Fibroblast of lung (primary cell): ENCODE measurements at regions not wholly inside any gene's neighbourhood (a gene's known extent, or its start where the extent isn't known, plus 50 kb on each side); places are given as distances from the start of the nearest gene placed in this dataset.

ENCODE experiments used
- DNase-seq, 2 donors: peaks; one replicate each; pipeline versions ENCODE4 v3.0.0 to v3.0.0-alpha.2; 2010; ENCODE audit warnings: low read depth in 2 of 2
- H2AFZ ChIP-seq: 2 replicates; pipeline ENCODE4 v1.5.1; 2012; ENCODE audit warnings: low read length, control low read depth, inconsistent platforms
- H3K27ac ChIP-seq: 2 replicates; pipeline ENCODE4 v1.5.1; 2011; ENCODE audit warnings: low read length, control low read depth; ENCODE audit not compliant: insufficient read depth
- H3K27me3 ChIP-seq: 2 replicates; pipeline ENCODE4 v1.5.1; 2011; ENCODE audit warnings: mild to moderate bottlenecking, low read length; ENCODE audit not compliant: control insufficient read depth, insufficient read depth
- H3K36me3 ChIP-seq: 2 replicates; pipeline ENCODE4 v1.5.1; 2011; ENCODE audit warnings: low read length; ENCODE audit not compliant: control insufficient read depth, insufficient read depth
- H3K4me1 ChIP-seq: 2 replicates; pipeline ENCODE4 v1.5.1; 2011; ENCODE audit warnings: low read length; ENCODE audit not compliant: control insufficient read depth, insufficient read depth; ENCODE audit errors: extremely low read depth
- H3K4me2 ChIP-seq: 2 replicates; pipeline ENCODE4 v1.5.1; 2011; ENCODE audit warnings: low read length, control low read depth; ENCODE audit not compliant: insufficient read depth; ENCODE audit errors: extremely low read depth
- H3K4me3 ChIP-seq, 4 experiments: fragments of 200-600 bp in 1 of 4; sonication (generic) in 1 of 4; replicated peaks in 1 of 4; 2 replicates each; pipeline ENCODE4 v1.5.1; 2011 to 2016; ENCODE audit warnings: low read length in 4 of 4, low read depth in 3 of 4, mild to moderate bottlenecking in 3 of 4, control low read depth in 2 of 4, inconsistent platforms in 1 of 4, mixed read lengths in 1 of 4; ENCODE audit not compliant: insufficient read depth in 1 of 4; ENCODE audit errors: control extremely low read depth in 1 of 4
- H3K79me2 ChIP-seq: 2 replicates; pipeline ENCODE4 v1.5.1; 2012; ENCODE audit warnings: mild to moderate bottlenecking, low read length, inconsistent platforms; ENCODE audit not compliant: control insufficient read depth, insufficient read depth
- H3K9ac ChIP-seq: 2 replicates; pipeline ENCODE4 v1.5.1; 2011; ENCODE audit warnings: mild to moderate bottlenecking, low read length, control low read depth; ENCODE audit not compliant: insufficient read depth
- H3K9me3 ChIP-seq: 2 replicates; pipeline ENCODE4 v1.5.1; 2012; ENCODE audit warnings: low read depth, low read length; ENCODE audit not compliant: control insufficient read depth, insufficient read depth
- H4K20me1 ChIP-seq: 2 replicates; pipeline ENCODE4 v1.5.1; 2011; ENCODE audit warnings: low read length; ENCODE audit not compliant: control insufficient read depth, insufficient read depth; ENCODE audit errors: extremely low read depth
- CTCF ChIP-seq, 2 donors: IDR thresholded peaks in 1 of 2; conservative IDR thresholded peaks in 1 of 2; 1 replicate in 1 of 2; 2 replicates in 1 of 2; pipeline ENCODE4 v1.5.1; 2011 to 2012; ENCODE audit warnings: low read length in 2 of 2, control low read depth in 1 of 2, inconsistent platforms in 1 of 2, low read depth in 1 of 2, mild to moderate bottlenecking in 1 of 2
- EZH2 ChIP-seq: IDR thresholded peaks from 2 replicates; pipeline ENCODE4 v1.5.1; 2012; ENCODE audit warnings: low read length, control low read depth, mild to moderate bottlenecking; ENCODE audit errors: missing control alignments

DNA sequence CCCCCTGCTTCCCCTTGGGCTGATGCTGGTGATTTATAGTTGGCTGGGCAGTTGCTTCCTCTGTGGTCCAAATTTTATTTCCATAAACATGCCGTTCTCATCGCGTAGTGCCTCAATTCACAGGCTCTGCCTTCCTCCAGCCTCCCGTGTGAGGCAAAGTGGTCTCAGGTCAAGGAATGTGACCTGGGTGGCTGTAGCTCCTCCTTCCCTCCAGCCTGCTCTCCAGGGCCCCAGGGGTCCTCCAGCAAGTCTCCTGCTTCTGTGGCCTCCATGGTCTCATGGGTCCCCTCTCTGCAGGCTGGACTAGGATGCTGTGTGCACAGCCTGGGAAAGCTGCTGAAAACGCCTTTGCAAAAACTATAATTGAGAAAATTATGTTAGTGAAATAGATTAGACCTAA lies 694.1 kb downstream of the BRD1 start:
- H3K9me3 ChIP-seq, result no peaks in the 10 kb centered on the region

GRCh38 chr22:49132009-49132408 lies 695.7 kb downstream of the BRD1 start:
- H3K9me3 ChIP-seq, result no peaks in the 10 kb centered on the region
- no peaks in the 10 kb centered on the region for H3K36me3 ChIP-seq
- no peak overlapping the region for H3K4me3 ChIP-seq
- H3K9ac ChIP-seq, result no peak overlapping the region
- DNase-seq, result no peak
- H2AFZ ChIP-seq, result no peak overlapping the region
- H4K20me1 ChIP-seq, result no peaks in the 10 kb centered on the region
- H3K4me2 ChIP-seq, result no peak overlapping the region
- no peaks in the 10 kb centered on the region for H3K27me3 ChIP-seq
- H3K27ac ChIP-seq, result no peak overlapping the region
- no peaks in the 10 kb centered on the region for H3K4me1 ChIP-seq
- H3K79me2 ChIP-seq, result no peaks in the 10 kb centered on the region
- TF ChIP-seq CTCF (conservative IDR thresholded peaks at IDR 0.05 in 1 of 2, IDR thresholded peaks at IDR 0.05 in 1 of 2; ENCODE audit: low read depth in 1 of 2, low read length in 2 of 2) (no peak), EZH2 (no peak)

More for the DNA sequence above, 694.1 kb downstream of the BRD1 start:
- no peaks in the 10 kb centered on the region for H3K36me3 ChIP-seq
- no peak for TF ChIP-seq CTCF (conservative IDR thresholded peaks at IDR 0.05 in 1 of 2, IDR thresholded peaks at IDR 0.05 in 1 of 2; ENCODE audit: low read depth in 1 of 2, low read length in 2 of 2)
- TF ChIP-seq EZH2, result no peak
- H3K9ac ChIP-seq, result no peak overlapping the region
- no peak overlapping the region for H3K4me3 ChIP-seq
- H3K79me2 ChIP-seq, result no peaks in the 10 kb centered on the region
- H3K4me1 ChIP-seq, result no peaks in the 10 kb centered on the region
- no peak for DNase-seq
- H3K27me3 ChIP-seq, result no peaks in the 10 kb centered on the region
- no peak overlapping the region for H2AFZ ChIP-seq
- H3K4me2 ChIP-seq, result no peak overlapping the region
- no peaks in the 10 kb centered on the region for H4K20me1 ChIP-seq
- no peak overlapping the region for H3K27ac ChIP-seq

- no peak overlapping the region for H3K4me2 ChIP-seq
Observed at GRCh38 chr22:49129736-49130135, 697.9 kb downstream of the BRD1 start.

More at GRCh38 chr22:49129736-49130135, 697.9 kb downstream of the BRD1 start:
- Histone ChIP-seq H3K4me3 (no peak overlapping the region), H3K36me3 (no peaks in the 10 kb centered on the region), H3K9me3 (no peaks in the 10 kb centered on the region), H3K27ac (no peak overlapping the region), H4K20me1 (no peaks in the 10 kb centered on the region), H3K9ac (no peak overlapping the region), H3K79me2 (no peaks in the 10 kb centered on the region), H3K27me3 (no peaks in the 10 kb centered on the region), H3K4me1 (no peaks in the 10 kb centered on the region), H2AFZ (no peak overlapping the region)
- TF ChIP-seq CTCF (conservative IDR thresholded peaks at IDR 0.05 in 1 of 2, IDR thresholded peaks at IDR 0.05 in 1 of 2; ENCODE audit: low read depth in 1 of 2, low read length in 2 of 2), result no peak
- no peak for TF ChIP-seq EZH2
- DNase-seq, result no peak
